ENCODE measurements at regions not wholly inside any gene's neighbourhood (a gene's known extent, or its start where the extent isn't known, plus 50 kb on each side); places are given as distances from the start of the nearest gene placed in this dataset.

- intact Hi-C loops (cut with micrococcal nuclease) = no loop called here
- H3K9me3 ChIP-seq (replicated peaks) = no peaks in the 10 kb centered on the region
Observed at GRCh38 chr10:111289461-111289860, 212.6 kb downstream of the ADRA2A start.

DNA sequence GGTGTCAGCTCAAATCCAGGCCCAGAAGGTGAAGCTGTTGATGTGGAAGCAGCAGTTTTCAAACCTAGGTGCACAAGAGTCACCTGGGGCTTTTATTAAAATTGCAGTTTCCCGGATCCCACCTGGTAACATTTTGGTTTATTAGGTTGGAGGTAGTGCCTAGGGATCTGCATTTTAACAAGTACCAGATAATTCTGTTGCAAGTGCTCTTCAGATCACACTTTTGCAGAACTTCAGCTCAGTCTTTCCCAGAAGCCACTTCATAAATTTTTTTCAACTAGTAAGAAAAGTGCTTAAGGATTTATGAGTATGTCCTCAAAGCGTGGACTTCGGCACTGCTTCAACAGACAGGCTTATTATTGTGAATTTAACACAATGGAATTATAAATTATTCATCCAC lies 213.8 kb downstream of the ADRA2A start:
- intact Hi-C loops (cut with micrococcal nuclease) = no loop called here
- peaks cover 32% of the 10 kb centered on the region for H3K27me3 ChIP-seq (ENCODE audit: low read depth)
- no peak overlapping the region for H3K27ac ChIP-seq (replicated peaks)
- H3K4me1 ChIP-seq = no peaks in the 10 kb centered on the region
- DNase-seq = no peak
- no peak overlapping the region for H3K4me3 ChIP-seq
- no peaks in the 10 kb centered on the region for H3K36me3 ChIP-seq
- no peaks in the 10 kb centered on the region for H3K9me3 ChIP-seq (replicated peaks)
- TF ChIP-seq, protein P1, sequence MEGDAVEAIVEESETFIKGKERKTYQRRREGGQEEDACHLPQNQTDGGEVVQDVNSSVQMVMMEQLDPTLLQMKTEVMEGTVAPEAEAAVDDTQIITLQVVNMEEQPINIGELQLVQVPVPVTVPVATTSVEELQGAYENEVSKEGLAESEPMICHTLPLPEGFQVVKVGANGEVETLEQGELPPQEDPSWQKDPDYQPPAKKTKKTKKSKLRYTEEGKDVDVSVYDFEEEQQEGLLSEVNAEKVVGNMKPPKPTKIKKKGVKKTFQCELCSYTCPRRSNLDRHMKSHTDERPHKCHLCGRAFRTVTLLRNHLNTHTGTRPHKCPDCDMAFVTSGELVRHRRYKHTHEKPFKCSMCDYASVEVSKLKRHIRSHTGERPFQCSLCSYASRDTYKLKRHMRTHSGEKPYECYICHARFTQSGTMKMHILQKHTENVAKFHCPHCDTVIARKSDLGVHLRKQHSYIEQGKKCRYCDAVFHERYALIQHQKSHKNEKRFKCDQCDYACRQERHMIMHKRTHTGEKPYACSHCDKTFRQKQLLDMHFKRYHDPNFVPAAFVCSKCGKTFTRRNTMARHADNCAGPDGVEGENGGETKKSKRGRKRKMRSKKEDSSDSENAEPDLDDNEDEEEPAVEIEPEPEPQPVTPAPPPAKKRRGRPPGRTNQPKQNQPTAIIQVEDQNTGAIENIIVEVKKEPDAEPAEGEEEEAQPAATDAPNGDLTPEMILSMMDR (IDR thresholded peaks at IDR 0.05; ENCODE audit: borderline replicate concordance) = no peak

More at GRCh38 chr10:111289461-111289860, 212.6 kb downstream of the ADRA2A start:
- no peaks in the 10 kb centered on the region for H3K36me3 ChIP-seq
- H3K27me3 ChIP-seq (ENCODE audit: low read depth) = peaks cover 31% of the 10 kb centered on the region
- TF ChIP-seq, protein P1 (IDR thresholded peaks at IDR 0.05; ENCODE audit: borderline replicate concordance) = no peak
- no peak overlapping the region for H3K4me3 ChIP-seq
- H3K27ac ChIP-seq (replicated peaks) = no peak overlapping the region
- H3K4me1 ChIP-seq = no peaks in the 10 kb centered on the region
- DNase-seq = no peak

GRCh38 chr10:111295788-111296187 lies 219.0 kb downstream of the ADRA2A start:
- no peak overlapping the region for H3K27ac ChIP-seq (replicated peaks)
- no peaks in the 10 kb centered on the region for H3K36me3 ChIP-seq
- H3K4me1 ChIP-seq = no peaks in the 10 kb centered on the region
- H3K27me3 ChIP-seq (ENCODE audit: low read depth) = peaks cover 24% of the 10 kb centered on the region
- intact Hi-C loops (cut with micrococcal nuclease) = no loop called here
- H3K4me3 ChIP-seq = no peak overlapping the region
- TF ChIP-seq, protein P1 (IDR thresholded peaks at IDR 0.05; ENCODE audit: borderline replicate concordance) = no peak
- H3K9me3 ChIP-seq (replicated peaks) = no peaks in the 10 kb centered on the region
- no peak for DNase-seq

DNA sequence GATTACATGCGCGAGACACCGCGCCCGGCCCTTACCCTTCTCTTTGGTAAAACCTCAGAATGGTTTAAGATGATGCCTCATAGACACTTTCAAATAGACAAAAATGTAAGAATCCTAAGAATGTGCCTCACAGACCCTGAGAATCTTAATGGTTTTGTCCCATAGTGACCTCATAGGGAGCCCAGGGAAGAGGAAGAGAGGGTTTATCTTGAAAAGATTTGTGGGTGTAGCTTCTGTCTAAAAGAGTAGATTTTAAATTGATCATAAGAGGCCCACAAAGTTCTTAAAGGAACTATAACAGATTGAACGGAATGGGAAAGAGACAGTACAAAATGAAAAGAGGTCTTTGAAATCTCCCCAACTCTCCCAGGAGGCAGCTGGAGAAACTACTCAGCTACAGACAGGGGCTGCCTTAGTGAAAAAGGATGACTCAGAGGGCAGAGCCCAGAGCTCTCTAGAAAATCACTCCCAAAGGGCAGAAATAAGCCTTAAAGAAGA lies 220.6 kb downstream of the ADRA2A start:
- Histone ChIP-seq H3K9me3 (replicated peaks) (no peaks in the 10 kb centered on the region), H3K27ac (replicated peaks) (no peak overlapping the region), H3K27me3 (ENCODE audit: low read depth) (peaks cover 20% of the 10 kb centered on the region), H3K4me3 (no peak overlapping the region), H3K4me1 (no peaks in the 10 kb centered on the region), H3K36me3 (no peaks in the 10 kb centered on the region)
- no peak for DNase-seq
- TF ChIP-seq, protein P1 (IDR thresholded peaks at IDR 0.05; ENCODE audit: borderline replicate concordance) = no peak
- intact Hi-C loops (cut with micrococcal nuclease) = no loop called here

DNA sequence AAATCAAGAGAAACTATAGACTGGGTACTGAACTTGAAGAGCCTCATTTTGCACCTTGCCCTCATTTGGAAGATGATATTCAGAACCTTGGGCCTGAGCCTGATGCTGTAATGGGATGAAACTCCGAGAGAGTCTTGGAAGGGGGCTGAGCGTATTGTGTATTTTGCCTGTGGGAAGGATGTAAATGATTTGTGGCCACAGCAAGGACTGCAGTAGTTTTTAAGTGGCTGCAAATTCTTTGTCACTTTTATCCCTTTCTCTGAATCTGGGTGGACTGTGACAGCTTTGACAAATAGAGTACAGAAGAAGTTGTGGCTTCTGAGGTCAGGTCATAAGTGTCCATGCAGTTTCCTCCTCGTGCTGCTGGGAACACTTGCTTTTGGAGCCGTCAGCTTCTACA lies 221.2 kb downstream of the ADRA2A start:
- Histone ChIP-seq H3K4me3 (no peak overlapping the region), H3K27ac (replicated peaks) (no peak overlapping the region), H3K4me1 (no peaks in the 10 kb centered on the region), H3K9me3 (replicated peaks) (no peaks in the 10 kb centered on the region), H3K36me3 (no peaks in the 10 kb centered on the region), H3K27me3 (ENCODE audit: low read depth) (peaks cover 20% of the 10 kb centered on the region)
- DNase-seq = no peak
- TF ChIP-seq, protein P1 (IDR thresholded peaks at IDR 0.05; ENCODE audit: borderline replicate concordance) = no peak
- intact Hi-C loops (cut with micrococcal nuclease) = no loop called here
